SK-N-SH (cell line): ENCODE measurements at regions not wholly inside any gene's neighbourhood (a gene's known extent, or its start where the extent isn't known, plus 50 kb on each side); places are given as distances from the start of the nearest gene placed in this dataset.

ENCODE experiments used
- CTCF ChIA-PET: fragments of 300-600, 350-600 bp; formaldehyde crosslinking; extraction: SDS; loops from one replicate; lab custom pipeline; 2021; lab: Yijun Ruan, JAX
- POLR2A ChIA-PET: fragments of 350-600 bp; sonication (Branson Sonifier 250); formaldehyde crosslinking; extraction: SDS; loops from one replicate; lab custom pipeline; 2020; ENCODE audit warnings: antibody characterized with exemption, inconsistent platforms; lab: Yijun Ruan, JAX
- DNase-seq: peaks from one replicate; pipeline ENCODE4 v3.0.0; 2012
- H2AFZ ChIP-seq: fragments of 200-600 bp; sonication (generic); 2 replicates; pipeline ENCODE4 v1.8.1; 2016; ENCODE audit warnings: antibody characterized with exemption, mild to moderate bottlenecking, low read depth
- H3F3A ChIP-seq: fragments of 200-600 bp; sonication (generic); replicated peaks from 2 replicates; pipeline ENCODE3; 2016; ENCODE audit warnings: antibody characterized with exemption, mild to moderate bottlenecking; ENCODE audit not compliant: insufficient read depth
- H3K27ac ChIP-seq, 2 experiments: fragments of 200-500 bp in 1 of 2; fragments of 200-600 bp in 1 of 2; sonication (Bioruptor generic) in 1 of 2; sonication (generic), shearing (Covaris generic) in 1 of 2; 2 replicates each; pipeline versions ENCODE4 v1.5.1 to v1.6.1; 2014 to 2016; ENCODE audit warnings: low read depth in 2 of 2, inconsistent platforms in 1 of 2, low read length in 1 of 2, mild to moderate bottlenecking in 1 of 2, mixed read lengths in 1 of 2
- H3K27me3 ChIP-seq: fragments of 200-600 bp; sonication (generic), shearing (Covaris generic); 2 replicates; pipeline ENCODE4 v1.6.1; 2016; ENCODE audit warnings: mixed run types; ENCODE audit not compliant: insufficient read depth
- H3K36me3 ChIP-seq, 2 experiments: fragments of 200-500 bp in 1 of 2; fragments of 200-600 bp in 1 of 2; sonication (Bioruptor generic) in 1 of 2; sonication (generic) in 1 of 2; replicated peaks in 1 of 2; 2 replicates each; pipeline versions ENCODE3 to v1.5.1; 2014 to 2016; ENCODE audit warnings: low read length in 1 of 2, mild to moderate bottlenecking in 1 of 2; ENCODE audit not compliant: insufficient read depth in 2 of 2, control insufficient read depth in 1 of 2
- H3K4me1 ChIP-seq, 2 experiments: fragments of 200-500 bp in 1 of 2; fragments of 200-600 bp in 1 of 2; sonication (Bioruptor generic) in 1 of 2; sonication (generic), shearing (Covaris generic) in 1 of 2; 2 replicates each; pipeline versions ENCODE4 v1.5.1 to v1.6.1; 2014 to 2016; ENCODE audit warnings: low read depth in 1 of 2, low read length in 1 of 2, mixed run types in 1 of 2; ENCODE audit not compliant: insufficient read depth in 2 of 2, control insufficient read depth in 1 of 2
- H3K4me2 ChIP-seq: fragments of 200-600 bp; sonication (generic), shearing (Covaris generic); 2 replicates; pipeline ENCODE4 v1.6.1; 2017; ENCODE audit warnings: mixed run types
- H3K4me3 ChIP-seq, 2 experiments: fragments of 200-500 bp in 1 of 2; fragments of 200-600 bp in 1 of 2; sonication (Bioruptor generic) in 1 of 2; sonication (generic), shearing (Covaris generic) in 1 of 2; 2 replicates each; pipeline versions ENCODE4 v1.5.1 to v1.8.1; 2014 to 2016; ENCODE audit warnings: low read depth in 2 of 2, inconsistent platforms in 1 of 2, low read length in 1 of 2, mild to moderate bottlenecking in 1 of 2, mixed read lengths in 1 of 2, moderate library complexity in 1 of 2
- H3K79me2 ChIP-seq: fragments of 200-600 bp; sonication (generic); 2 replicates; pipeline ENCODE4 v1.8.1; 2017; ENCODE audit warnings: mild to moderate bottlenecking; ENCODE audit not compliant: insufficient read depth
- H3K9ac ChIP-seq: fragments of 200-600 bp; sonication (generic); 2 replicates; pipeline ENCODE4 v1.6.1; 2017; ENCODE audit warnings: mixed run types
- H3K9me2 ChIP-seq: fragments of 200-600 bp; sonication (generic); 2 replicates; pipeline ENCODE4 v1.6.1; 2017; ENCODE audit warnings: mixed run types
- H3K9me3 ChIP-seq: fragments of 200-600 bp; sonication (generic); 2 replicates; pipeline ENCODE4 v1.6.1; 2017; ENCODE audit warnings: mixed run types, mild to moderate bottlenecking, moderate library complexity
- H4K20me1 ChIP-seq: fragments of 200-600 bp; sonication (generic); 2 replicates; pipeline ENCODE4 v1.6.1; 2017; ENCODE audit warnings: mild to moderate bottlenecking, mixed run types; ENCODE audit not compliant: insufficient read depth
- CHD2 ChIP-seq: fragments of 150-350 bp; IDR thresholded peaks from 2 replicates; pipeline ENCODE4 v1.6.1; 2018; ENCODE audit warnings: low read length; ENCODE audit not compliant: partially characterized antibody
- ELF1 ChIP-seq: IDR thresholded peaks from 2 replicates; pipeline ENCODE4 v1.4.0; 2012
- EP300 ChIP-seq, 2 experiments: IDR thresholded peaks; 2 replicates each; pipeline versions ENCODE4 v1.4.0 to v1.6.1; 2012; ENCODE audit warnings: borderline replicate concordance in 1 of 2, low read depth in 1 of 2, low read length in 1 of 2
- FOXM1 ChIP-seq: IDR thresholded peaks from 2 replicates; pipeline ENCODE4 v1.4.0; 2012; ENCODE audit warnings: low read depth, mild to moderate bottlenecking
- GATA2 ChIP-seq: sonication (generic); formaldehyde crosslinking; IDR thresholded peaks from 2 replicates; pipeline ENCODE4 v1.5.0; 2020; ENCODE audit warnings: mild to moderate bottlenecking, missing genetic modification reagents
- IRF3 ChIP-seq: fragments of 150-350 bp; IDR thresholded peaks from 2 replicates; pipeline ENCODE4 v1.6.1; 2016; ENCODE audit warnings: mild to moderate bottlenecking, low read depth, low read length
- MEF2A ChIP-seq: IDR thresholded peaks from 2 replicates; pipeline ENCODE4 v1.4.0; 2012; ENCODE audit warnings: low read depth, borderline replicate concordance
- MXI1 ChIP-seq: IDR thresholded peaks from 2 replicates; pipeline ENCODE4 v1.6.1; 2012; ENCODE audit warnings: mild to moderate bottlenecking, low read depth, low read length, improper control_type of control experiment
- POLR2AphosphoS5 ChIP-seq: IDR thresholded peaks from 2 replicates; pipeline ENCODE4 v1.6.1; 2012; ENCODE audit warnings: low read depth, low read length
- RAD21 ChIP-seq: IDR thresholded peaks from 2 replicates; pipeline ENCODE4 v1.6.1; 2012; ENCODE audit warnings: mild to moderate bottlenecking, low read length
- RXRA ChIP-seq: IDR thresholded peaks from 2 replicates; pipeline ENCODE4 v1.4.0; 2012; ENCODE audit warnings: low read depth, mild to moderate bottlenecking, borderline replicate concordance
- TAF1 ChIP-seq: IDR thresholded peaks from 2 replicates; pipeline ENCODE4 v1.6.1; 2012; ENCODE audit warnings: low read depth, mild to moderate bottlenecking, low read length, moderate library complexity, borderline replicate concordance
- YY1 ChIP-seq: IDR thresholded peaks from 2 replicates; pipeline ENCODE4 v1.4.0; 2012; ENCODE audit warnings: low read depth, mild to moderate bottlenecking
- WGBS: methylation state at CpG from one replicate; pipeline ENCODE4 v1.1.6; 2017; ENCODE audit warnings: low lambda C conversion rate; 5-methylcytosine and 5-hydroxymethylcytosine counted together
- TF ChIP-seq, protein P1 (sequence below): IDR thresholded peaks from 2 replicates; pipeline ENCODE4 v1.6.1; 2012; ENCODE audit warnings: mild to moderate bottlenecking, low read depth, low read length, moderate library complexity

- TF ChIP-seq, protein P1, sequence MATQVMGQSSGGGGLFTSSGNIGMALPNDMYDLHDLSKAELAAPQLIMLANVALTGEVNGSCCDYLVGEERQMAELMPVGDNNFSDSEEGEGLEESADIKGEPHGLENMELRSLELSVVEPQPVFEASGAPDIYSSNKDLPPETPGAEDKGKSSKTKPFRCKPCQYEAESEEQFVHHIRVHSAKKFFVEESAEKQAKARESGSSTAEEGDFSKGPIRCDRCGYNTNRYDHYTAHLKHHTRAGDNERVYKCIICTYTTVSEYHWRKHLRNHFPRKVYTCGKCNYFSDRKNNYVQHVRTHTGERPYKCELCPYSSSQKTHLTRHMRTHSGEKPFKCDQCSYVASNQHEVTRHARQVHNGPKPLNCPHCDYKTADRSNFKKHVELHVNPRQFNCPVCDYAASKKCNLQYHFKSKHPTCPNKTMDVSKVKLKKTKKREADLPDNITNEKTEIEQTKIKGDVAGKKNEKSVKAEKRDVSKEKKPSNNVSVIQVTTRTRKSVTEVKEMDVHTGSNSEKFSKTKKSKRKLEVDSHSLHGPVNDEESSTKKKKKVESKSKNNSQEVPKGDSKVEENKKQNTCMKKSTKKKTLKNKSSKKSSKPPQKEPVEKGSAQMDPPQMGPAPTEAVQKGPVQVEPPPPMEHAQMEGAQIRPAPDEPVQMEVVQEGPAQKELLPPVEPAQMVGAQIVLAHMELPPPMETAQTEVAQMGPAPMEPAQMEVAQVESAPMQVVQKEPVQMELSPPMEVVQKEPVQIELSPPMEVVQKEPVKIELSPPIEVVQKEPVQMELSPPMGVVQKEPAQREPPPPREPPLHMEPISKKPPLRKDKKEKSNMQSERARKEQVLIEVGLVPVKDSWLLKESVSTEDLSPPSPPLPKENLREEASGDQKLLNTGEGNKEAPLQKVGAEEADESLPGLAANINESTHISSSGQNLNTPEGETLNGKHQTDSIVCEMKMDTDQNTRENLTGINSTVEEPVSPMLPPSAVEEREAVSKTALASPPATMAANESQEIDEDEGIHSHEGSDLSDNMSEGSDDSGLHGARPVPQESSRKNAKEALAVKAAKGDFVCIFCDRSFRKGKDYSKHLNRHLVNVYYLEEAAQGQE = peak; percentile 58; the same call in 1 of the 2 replicates
- TF ChIP-seq GATA2 (CRISPR knock-in tag) (no peak), RXRA (no peak), CHD2 (peak; percentile 59), YY1 (0 out of 2 replicates have a peak, but pooled peaks have one; percentile 32), FOXM1 (no peak), EP300 (IDR thresholded peaks at IDR 0.05; ENCODE audit: borderline replicate concordance in 1 of 2, low read depth in 1 of 2, low read length in 1 of 2) (no peak), IRF3 (no peak), RAD21 (peak; percentile 23; the same call in 1 of the 2 replicates)
These were observed 311.4 kb downstream of the SEC14L1 start (continued) for GRCh38 chr17:77451894-77452852.

DNA sequence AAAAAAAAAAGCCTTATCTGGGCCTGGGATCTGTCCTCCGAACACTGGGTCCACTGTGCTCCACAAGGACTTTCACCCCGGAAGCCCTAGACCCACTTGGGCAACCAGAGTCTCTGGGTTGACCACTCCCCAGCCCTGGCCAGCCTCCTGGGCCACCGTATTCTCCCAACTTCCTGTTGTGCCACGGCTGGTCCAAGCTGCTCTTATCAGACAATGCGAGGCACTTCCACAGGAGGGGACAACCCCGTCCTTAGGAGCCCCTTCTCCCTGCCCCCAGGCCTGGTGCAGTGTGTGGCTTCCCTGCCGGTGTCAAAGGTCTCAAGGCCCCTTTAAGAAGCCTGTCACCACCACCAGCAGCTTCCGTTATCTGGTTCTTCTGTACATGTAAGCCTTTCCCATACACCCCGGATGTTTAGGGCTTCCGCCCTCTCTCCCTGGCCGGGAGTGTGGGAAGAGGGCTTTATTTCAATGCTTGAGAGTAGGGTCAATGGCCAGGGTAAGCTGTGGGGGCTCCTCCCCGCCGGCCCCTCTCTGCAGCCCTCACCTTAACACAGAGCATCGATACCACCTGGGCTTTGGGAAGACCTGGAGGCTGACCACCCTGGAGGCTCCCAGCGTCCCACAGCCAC lies 313.0 kb downstream of the SEC14L1 start:
- WGBS = 95% methylated on average over 15 of the region's 15 CpGs
- H3K27me3 ChIP-seq = no peaks in the 10 kb centered on the region
- peaks cover 28 to 64% of the 10 kb centered on the region in 2 experiments for H3K4me1 ChIP-seq
- H3K27ac ChIP-seq = peak overlapping the region in 1 of 2 experiments; percentile 0; a peak in 1 of 4 replicates
- no peak overlapping the region for H3K9ac ChIP-seq
- ChIA-PET POLR2A (interaction anchor here (0.9 kb wide), 1 partner anchor 24 kb away, joined by 4 read pairs; no protein-coding TSS in a partner anchor), CTCF (interaction anchor here (1.2 to 7.6 kb wide), 5 partner anchors 17 to 123 kb away, joined by 3 to 71 read pairs (median 15); no protein-coding TSS in a partner anchor)
- no peak for DNase-seq
- no peak overlapping the region for H3K4me2 ChIP-seq
- no peak for TF ChIP-seq TAF1
- no peak for TF ChIP-seq RXRA
- no peak for TF ChIP-seq POLR2AphosphoS5
- no peak for TF ChIP-seq FOXM1
- TF ChIP-seq ELF1 = no peak
- no peak for TF ChIP-seq RAD21
- TF ChIP-seq MXI1 = no peak
- TF ChIP-seq MEF2A = no peak
- no peak overlapping the region for H3K4me3 ChIP-seq
- H3K9me2 ChIP-seq = no peaks in the 10 kb centered on the region
- H3F3A ChIP-seq = peaks cover 22% of the 10 kb centered on the region
- H3K9me3 ChIP-seq = no peaks in the 10 kb centered on the region
- H3K36me3 ChIP-seq = peaks cover 3% of the 10 kb centered on the region in 2 experiments
- H2AFZ ChIP-seq = no peak overlapping the region
- H3K79me2 ChIP-seq = peaks cover 97% of the 10 kb centered on the region
- peaks cover 81% of the 10 kb centered on the region for H4K20me1 ChIP-seq
